ENCODE measurements at regions not wholly inside any gene's neighbourhood (a gene's known extent, or its start where the extent isn't known, plus 50 kb on each side); places are given as distances from the start of the nearest gene placed in this dataset.

GRCh38 chr15:26132811-26133210, 269.7 kb upstream of the ATP10A start:
- Histone ChIP-seq H3K4me3 (replicated peaks; ENCODE audit: insufficient read depth, low read length) (no peak overlapping the region), H3K27ac (replicated peaks) (no peak overlapping the region), H3K27me3 (ENCODE audit: insufficient read depth, poor library complexity, severe bottlenecking) (no peaks in the 10 kb centered on the region)
- TF ChIP-seq SPI1 (IDR thresholded peaks at IDR 0.05; ENCODE audit: borderline replicate concordance, low read depth), result no peak
- no peak for DNase-seq (ENCODE audit: low read depth in 1 of 2, low spot score in 1 of 2)

GRCh38 chr15:26129852-26130251, 266.7 kb upstream of the ATP10A start:
- H3K4me3 ChIP-seq (replicated peaks; ENCODE audit: insufficient read depth, low read length), result no peak overlapping the region
- no peak overlapping the region for H3K27ac ChIP-seq (replicated peaks)
- TF ChIP-seq SPI1 (IDR thresholded peaks at IDR 0.05; ENCODE audit: borderline replicate concordance, low read depth), result no peak
- no peak for TF ChIP-seq REST (IDR thresholded peaks at IDR 0.05; ENCODE audit: insufficient replicate concordance, low read depth)
- TF ChIP-seq CTCF (IDR thresholded peaks at IDR 0.05; ENCODE audit: insufficient read depth, low read length), result no peak
- TF ChIP-seq GABPA (IDR thresholded peaks at IDR 0.05; ENCODE audit: low read depth), result no peak
- TF ChIP-seq POLR2AphosphoS5 (IDR thresholded peaks at IDR 0.05; ENCODE audit: low read depth), result no peak
- no peak for DNase-seq (ENCODE audit: low read depth in 1 of 2, low spot score in 1 of 2)
- H3K27me3 ChIP-seq (ENCODE audit: insufficient read depth, poor library complexity, severe bottlenecking), result no peaks in the 10 kb centered on the region

- TF ChIP-seq POLR2AphosphoS5 (IDR thresholded peaks at IDR 0.05; ENCODE audit: low read depth) (no peak), GABPA (IDR thresholded peaks at IDR 0.05; ENCODE audit: low read depth) (no peak), CTCF (IDR thresholded peaks at IDR 0.05; ENCODE audit: insufficient read depth, low read length) (no peak), SPI1 (IDR thresholded peaks at IDR 0.05; ENCODE audit: borderline replicate concordance, low read depth) (no peak), REST (IDR thresholded peaks at IDR 0.05; ENCODE audit: insufficient replicate concordance, low read depth) (no peak)
- Histone ChIP-seq H3K4me3 (replicated peaks; ENCODE audit: insufficient read depth, low read length) (no peak overlapping the region), H3K27ac (replicated peaks) (no peak overlapping the region), H3K27me3 (ENCODE audit: insufficient read depth, poor library complexity, severe bottlenecking) (no peaks in the 10 kb centered on the region)
- DNase-seq (ENCODE audit: low read depth in 1 of 2, low spot score in 1 of 2), result no peak
Measured at GRCh38 chr15:26128611-26129140, 265.5 kb upstream of the ATP10A start.

- TF ChIP-seq CTCF (IDR thresholded peaks at IDR 0.05; ENCODE audit: insufficient read depth, low read length) (no peak), GABPA (IDR thresholded peaks at IDR 0.05; ENCODE audit: low read depth) (no peak), POLR2AphosphoS5 (IDR thresholded peaks at IDR 0.05; ENCODE audit: low read depth) (no peak), SPI1 (IDR thresholded peaks at IDR 0.05; ENCODE audit: borderline replicate concordance, low read depth) (no peak), REST (IDR thresholded peaks at IDR 0.05; ENCODE audit: insufficient replicate concordance, low read depth) (no peak)
- H3K27me3 ChIP-seq (ENCODE audit: insufficient read depth, poor library complexity, severe bottlenecking), result no peaks in the 10 kb centered on the region
- H3K4me3 ChIP-seq (replicated peaks; ENCODE audit: insufficient read depth, low read length), result no peak overlapping the region
- H3K27ac ChIP-seq (replicated peaks), result no peak overlapping the region
- no peak for DNase-seq (ENCODE audit: low read depth in 1 of 2, low spot score in 1 of 2)
Measured at GRCh38 chr15:26126819-26127387, 263.8 kb upstream of the ATP10A start.

Data from HL-60 (cell line).